CD4-positive, alpha-beta memory T cell (primary cell): ENCODE measurements at regions not wholly inside any gene's neighbourhood (a gene's known extent, or its start where the extent isn't known, plus 50 kb on each side); places are given as distances from the start of the nearest gene placed in this dataset.
"Not testable (repeated sequence)": the region's sequence is repeated elsewhere in the genome, so short reads cannot be mapped to it uniquely, and the experiment has no call there.

ENCODE experiments used
- CTCF ChIA-PET: fragments of 350-600 bp; sonication (Branson Sonifier 250); formaldehyde crosslinking; loops from one replicate; lab custom pipeline; 2021; ENCODE audit warnings: inconsistent platforms; ENCODE audit not compliant: partially characterized antibody; lab: Charles Lee
- POLR2A ChIA-PET: fragments of 350-600 bp; sonication (Branson Sonifier 250); formaldehyde crosslinking; loops from one replicate; lab custom pipeline; 2021; ENCODE audit not compliant: partially characterized antibody; lab: Charles Lee
- DNase-seq, 5 donors: peaks; one replicate each; pipeline versions ENCODE4 v3.0.0 to v3.0.0-alpha.2; 2020 to 2022; ENCODE audit warnings: mixed read lengths in 1 of 5
- H3K27ac ChIP-seq: one replicate; pipeline ENCODE4 v1.7.0; 2013; ENCODE audit warnings: low read depth, low read length
- H3K27me3 ChIP-seq: 2 replicates; pipeline ENCODE4 v1.7.0; 2013; ENCODE audit warnings: mild to moderate bottlenecking, low read length, moderate library complexity; ENCODE audit not compliant: insufficient read depth
- H3K36me3 ChIP-seq: 2 replicates; pipeline ENCODE4 v1.7.0; 2013; ENCODE audit warnings: mild to moderate bottlenecking, low read length, moderate library complexity; ENCODE audit not compliant: insufficient read depth
- H3K4me1 ChIP-seq: 2 replicates; pipeline ENCODE4 v1.7.0; 2013; ENCODE audit warnings: mild to moderate bottlenecking, low read length, moderate library complexity; ENCODE audit not compliant: insufficient read depth
- H3K4me3 ChIP-seq, 2 donors: one replicate each; pipeline ENCODE4 v1.7.0; 2013; ENCODE audit warnings: low read length in 2 of 2, mild to moderate bottlenecking in 1 of 2
- H3K9me3 ChIP-seq, 2 donors: one replicate each; pipeline ENCODE4 v1.7.0; 2013; ENCODE audit warnings: low read length in 2 of 2, control low read depth in 1 of 2; ENCODE audit not compliant: control insufficient read depth in 1 of 2
- H3K27ac Mint-ChIP-seq, 7 donors: one replicate each; pipeline ENCODE4 v1.8.0; 2020 to 2021; ENCODE audit warnings: mixed read lengths in 7 of 7, mild to moderate bottlenecking in 6 of 7, inconsistent platforms in 3 of 7, moderate library complexity in 3 of 7
- H3K27me3 Mint-ChIP-seq, 2 donors: one replicate each; pipeline ENCODE4 v1.8.0; 2020 to 2021; ENCODE audit warnings: mixed read lengths in 2 of 2
- H3K36me3 Mint-ChIP-seq, 2 donors: one replicate each; pipeline ENCODE4 v1.8.0; 2020 to 2021; ENCODE audit warnings: mixed read lengths in 2 of 2, inconsistent platforms in 1 of 2, mild to moderate bottlenecking in 1 of 2
- H3K4me1 Mint-ChIP-seq, 4 donors: one replicate each; pipeline ENCODE4 v1.8.0; 2020 to 2021; ENCODE audit warnings: mixed read lengths in 4 of 4, mild to moderate bottlenecking in 1 of 4
- H3K4me3 Mint-ChIP-seq, 8 donors: one replicate each; pipeline ENCODE4 v1.8.0; 2020 to 2021; ENCODE audit warnings: mixed read lengths in 8 of 8, mild to moderate bottlenecking in 7 of 8, moderate library complexity in 6 of 8, inconsistent platforms in 3 of 8
- H3K9me3 Mint-ChIP-seq, 8 donors: one replicate each; pipeline ENCODE4 v1.8.0; 2020 to 2021; ENCODE audit warnings: mixed read lengths in 8 of 8, mild to moderate bottlenecking in 5 of 8, inconsistent platforms in 3 of 8, moderate library complexity in 1 of 8
- intact Hi-C: fragments of 100-400 bp; cut with micrococcal nuclease; formaldehyde crosslinking; loops from one replicate; pipeline ENCODE4 v1.15.1; 2023

DNA sequence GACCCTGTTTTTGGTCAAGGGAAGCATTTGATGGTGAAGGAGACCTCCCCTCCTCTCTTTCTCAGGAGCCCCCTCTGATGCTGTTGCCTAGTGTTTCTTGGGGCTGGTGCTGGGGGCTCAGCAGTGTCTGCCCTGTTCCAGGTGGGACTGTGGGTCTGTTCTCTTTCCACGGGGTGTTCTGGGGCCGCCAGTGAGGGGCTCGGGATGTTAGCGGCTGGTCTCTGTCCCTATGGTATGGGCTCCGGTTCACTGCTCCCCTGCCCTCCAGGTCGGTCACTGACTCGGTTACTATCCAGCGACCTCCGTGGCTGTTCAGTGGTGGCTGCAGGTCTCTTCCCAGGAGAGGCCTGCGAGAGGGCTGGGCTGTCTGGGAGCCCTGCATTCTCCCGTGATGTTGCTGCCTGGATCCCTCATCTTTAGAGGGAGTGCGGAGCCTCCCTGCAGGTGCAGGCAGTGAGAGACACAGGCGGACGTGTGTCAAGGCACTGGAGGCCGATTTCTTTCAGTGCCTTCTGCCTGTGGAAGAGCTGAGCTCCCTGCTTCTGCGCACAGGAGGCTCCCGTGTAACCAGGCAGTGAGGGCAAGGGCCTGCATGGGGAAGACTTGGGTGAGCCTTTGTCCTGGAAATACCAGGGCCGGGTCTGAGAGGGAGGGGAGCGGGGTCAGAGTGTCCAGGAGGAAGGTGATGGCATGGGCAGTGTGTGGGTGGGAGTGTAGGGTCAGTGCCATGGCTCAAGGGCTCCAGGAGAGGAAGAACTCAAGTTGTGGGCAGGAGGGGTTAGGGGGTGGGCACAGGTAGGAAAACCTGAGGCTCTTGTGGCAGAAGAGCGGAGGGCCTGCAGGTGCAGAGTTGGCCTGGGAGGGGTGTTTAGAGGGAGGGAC, 362.6 kb downstream of the TMEM121 start:
- Histone ChIP-seq H3K9me3 (no peaks in the 10 kb centered on the region), H3K27ac (no peak overlapping the region), H3K27me3 (no peaks in the 10 kb centered on the region), H3K4me1 (no peaks in the 10 kb centered on the region), H3K4me3 (no peak overlapping the region), H3K36me3 (no peaks in the 10 kb centered on the region)
- ChIA-PET CTCF (no interaction called here), POLR2A (no interaction called here)
- peaks cover 0 to 2% (median 0%) of the 10 kb centered on the region in 8 donors for H3K9me3 Mint-ChIP-seq
- DNase-seq: peak in 1 of 5 donors; percentile 10
- H3K27me3 Mint-ChIP-seq: peaks cover 4 to 6% of the 10 kb centered on the region in 2 donors
- H3K4me3 Mint-ChIP-seq: no peak overlapping the region
- no peak overlapping the region for H3K27ac Mint-ChIP-seq
- H3K36me3 Mint-ChIP-seq: no peaks in the 10 kb centered on the region
- intact Hi-C loops: no loop called here
- H3K4me1 Mint-ChIP-seq: peaks cover 0 to 11% (median 2%) of the 10 kb centered on the region in 4 donors

DNA sequence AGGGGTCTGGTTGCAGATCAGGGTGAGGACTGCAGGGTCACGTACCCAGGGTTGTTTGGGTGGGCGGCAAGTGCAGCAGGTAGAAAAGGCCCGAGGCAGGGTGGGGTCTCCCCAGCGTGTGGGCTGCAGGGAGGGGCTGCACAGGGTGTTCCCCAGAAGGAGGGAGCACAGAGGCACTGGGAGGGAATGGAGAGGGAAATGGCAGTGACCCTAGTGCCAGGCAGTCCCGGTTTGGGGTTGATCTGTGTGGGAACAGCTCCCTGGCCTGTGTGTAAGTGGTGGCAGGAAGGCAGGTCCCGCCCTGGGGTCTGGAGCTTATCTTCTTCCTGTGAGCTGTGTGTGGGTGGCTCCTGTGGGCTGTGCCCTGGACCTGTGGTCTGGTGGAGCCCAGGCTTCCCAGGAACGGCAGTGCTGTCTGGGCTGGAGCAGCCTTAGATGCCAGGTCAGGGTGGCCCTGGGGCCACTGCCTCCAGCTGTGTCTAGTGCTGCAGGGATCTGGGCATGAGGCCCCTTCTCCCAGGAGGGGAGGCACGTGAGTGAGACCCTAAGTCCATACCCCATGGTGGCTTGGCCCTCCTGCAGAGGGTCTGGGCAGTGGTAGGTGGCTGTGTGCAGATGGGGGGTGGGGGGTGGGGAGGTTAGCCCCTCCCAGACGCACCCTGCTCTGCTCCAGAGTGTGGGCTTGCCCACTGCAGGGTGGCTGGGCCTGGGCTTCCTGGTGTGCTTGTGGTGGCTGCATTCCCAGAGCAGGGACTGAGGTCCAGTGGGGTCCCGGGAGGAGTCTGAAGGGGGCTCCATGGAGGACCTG, 363.5 kb downstream of the TMEM121 start:
- H3K4me3 Mint-ChIP-seq: no peak overlapping the region
- ChIA-PET CTCF (no interaction called here), POLR2A (no interaction called here)
- peaks cover 0 to 11% (median 2%) of the 10 kb centered on the region in 4 donors for H3K4me1 Mint-ChIP-seq
- Histone ChIP-seq H3K27me3 (no peaks in the 10 kb centered on the region), H3K36me3 (no peaks in the 10 kb centered on the region), H3K27ac (no peak overlapping the region), H3K4me3 (no peak overlapping the region), H3K9me3 (no peaks in the 10 kb centered on the region), H3K4me1 (no peaks in the 10 kb centered on the region)
- no peaks in the 10 kb centered on the region for H3K36me3 Mint-ChIP-seq
- DNase-seq: peak in 1 of 5 donors; percentile 22
- peaks cover 0 to 2% (median 0%) of the 10 kb centered on the region in 8 donors for H3K9me3 Mint-ChIP-seq
- no peak overlapping the region for H3K27ac Mint-ChIP-seq
- peaks cover 7 to 8% of the 10 kb centered on the region in 2 donors for H3K27me3 Mint-ChIP-seq
- intact Hi-C loops: no loop called here

DNA sequence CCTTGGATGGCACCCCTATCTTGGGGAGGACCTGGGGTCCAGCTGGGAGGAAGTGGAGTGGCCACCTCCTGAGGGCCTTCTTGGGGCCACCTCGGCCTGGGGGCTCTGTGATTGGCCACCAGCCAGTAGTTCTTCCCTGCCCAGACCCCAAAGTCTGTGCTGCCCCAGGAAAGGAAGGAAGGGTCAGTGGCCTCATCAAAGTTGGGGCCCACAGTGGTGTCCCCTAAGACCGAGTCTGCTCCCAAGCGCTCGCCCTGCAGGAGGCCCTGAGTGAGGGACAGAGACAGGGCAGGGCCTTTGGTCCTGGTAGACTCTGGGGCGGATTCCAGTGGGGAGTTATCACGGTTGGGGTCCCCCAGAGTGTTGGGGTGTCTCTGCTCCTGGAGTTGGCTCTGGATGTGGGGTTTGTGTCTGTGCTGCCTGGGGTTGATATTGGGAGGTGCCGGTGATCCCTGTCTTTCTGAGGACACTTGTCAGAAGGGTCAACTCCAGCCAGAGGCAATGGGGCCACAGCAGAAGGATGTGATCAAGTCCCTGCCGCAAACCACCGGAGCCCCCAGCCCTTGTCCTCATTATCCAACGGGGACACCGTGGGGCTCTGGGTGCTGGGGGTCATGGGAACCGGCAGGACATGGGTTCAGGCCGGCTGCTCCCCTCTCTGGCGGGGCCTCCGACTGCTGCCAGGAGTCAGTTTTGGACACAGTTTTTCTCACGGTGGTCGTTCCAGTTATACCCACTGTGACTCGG, 364.3 kb downstream of the TMEM121 start:
- Histone ChIP-seq H3K9me3 (no peaks in the 10 kb centered on the region), H3K27me3 (no peaks in the 10 kb centered on the region), H3K27ac (no peak overlapping the region), H3K36me3 (no peaks in the 10 kb centered on the region), H3K4me3 (no peak overlapping the region), H3K4me1 (no peaks in the 10 kb centered on the region)
- Mint-ChIP-seq H3K9me3 (peaks cover 0 to 2% (median 0%) of the 10 kb centered on the region in 8 donors), H3K4me1 (peaks cover 0 to 11% (median 2%) of the 10 kb centered on the region in 4 donors), H3K4me3 (no peak overlapping the region), H3K36me3 (no peaks in the 10 kb centered on the region), H3K27me3 (peaks cover 10 to 12% of the 10 kb centered on the region in 2 donors), H3K27ac (no peak overlapping the region)
- ChIA-PET CTCF (no interaction called here), POLR2A (no interaction called here)
- intact Hi-C loops: no loop called here
- DNase-seq: no peak

DNA sequence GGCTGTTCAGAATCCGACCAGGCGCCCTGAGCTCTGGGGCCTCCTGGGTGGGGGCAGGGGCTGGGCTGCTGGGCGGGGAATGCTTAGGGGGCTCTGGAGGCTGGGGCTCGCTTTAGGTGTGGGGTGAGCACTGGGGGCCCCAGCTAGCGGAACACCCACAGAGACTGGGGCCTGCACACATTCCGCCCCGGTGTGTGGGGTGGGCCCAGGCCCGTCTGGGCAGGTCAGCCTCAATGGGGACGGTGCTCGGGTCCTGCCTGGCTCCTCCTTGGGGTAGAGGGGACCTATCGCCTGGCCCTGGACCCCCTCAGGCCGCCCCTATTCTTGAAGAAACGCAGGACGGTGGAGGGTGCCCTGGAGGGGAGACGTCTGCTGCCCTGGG, 364.8 kb downstream of the TMEM121 start:
- ChIA-PET POLR2A (no interaction called here), CTCF (no interaction called here)
- Mint-ChIP-seq H3K4me3 (no peak overlapping the region), H3K9me3 (peaks cover 0 to 2% (median 0%) of the 10 kb centered on the region in 8 donors), H3K4me1 (peaks cover 0 to 11% (median 2%) of the 10 kb centered on the region in 4 donors), H3K27ac (no peak overlapping the region), H3K27me3 (peaks cover 10 to 12% of the 10 kb centered on the region in 2 donors), H3K36me3 (no peaks in the 10 kb centered on the region)
- H3K36me3 ChIP-seq: no peaks in the 10 kb centered on the region
- no peaks in the 10 kb centered on the region for H3K4me1 ChIP-seq
- no peak for DNase-seq
- H3K9me3 ChIP-seq: no peaks in the 10 kb centered on the region
- no peaks in the 10 kb centered on the region for H3K27me3 ChIP-seq
- intact Hi-C loops: no loop called here
- no peak overlapping the region for H3K27ac ChIP-seq
- H3K4me3 ChIP-seq: no peak overlapping the region

DNA sequence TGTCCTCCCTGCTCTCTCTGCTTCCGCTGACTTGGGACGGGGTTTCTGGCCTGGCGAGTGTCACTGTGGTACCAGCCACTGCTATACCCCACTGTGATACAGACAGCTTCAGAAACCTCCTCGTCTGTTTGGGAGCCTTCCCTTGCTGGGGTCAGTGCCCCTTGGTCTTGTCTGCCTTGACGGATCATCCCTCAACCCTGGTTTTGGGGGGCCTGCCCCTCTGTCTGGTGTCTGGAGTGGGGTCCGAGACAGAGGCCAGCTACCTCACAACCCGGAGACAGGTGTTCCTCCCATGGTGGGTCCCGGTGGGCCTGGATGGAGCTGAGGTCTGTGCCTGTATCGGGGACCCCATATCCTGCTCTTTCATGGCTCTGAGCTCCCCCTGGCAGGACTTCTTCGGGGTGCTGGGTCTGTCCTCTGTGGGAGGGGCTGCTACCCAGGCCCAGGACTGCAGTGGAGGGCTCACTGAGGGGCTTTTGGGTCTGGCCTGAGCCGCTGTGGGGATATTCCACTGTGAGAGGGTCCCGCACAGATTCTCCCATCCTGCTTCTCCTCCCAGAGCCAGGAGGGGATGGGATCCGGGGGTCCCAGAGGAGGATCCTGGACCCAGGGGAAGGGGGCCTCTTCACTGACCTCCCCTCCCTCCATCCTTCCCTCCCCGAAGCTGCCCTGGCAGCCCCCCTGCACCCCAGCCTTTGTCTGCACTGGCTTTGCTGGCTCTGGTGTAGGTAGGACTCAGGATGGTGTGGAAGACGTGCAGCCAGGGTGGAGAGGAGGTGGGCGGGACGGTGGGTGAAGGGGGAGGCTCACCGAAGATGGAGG, 365.5 kb downstream of the TMEM121 start:
- Histone ChIP-seq H3K27ac (no peak overlapping the region), H3K27me3 (no peaks in the 10 kb centered on the region), H3K9me3 (no peaks in the 10 kb centered on the region), H3K4me3 (no peak overlapping the region), H3K4me1 (no peaks in the 10 kb centered on the region), H3K36me3 (no peaks in the 10 kb centered on the region)
- H3K4me1 Mint-ChIP-seq: peaks cover 1 to 11% (median 5%) of the 10 kb centered on the region in 4 donors
- DNase-seq: no peak
- intact Hi-C loops: no loop called here
- H3K27me3 Mint-ChIP-seq: peaks cover 10 to 12% of the 10 kb centered on the region in 2 donors
- H3K27ac Mint-ChIP-seq: no peak overlapping the region
- POLR2A ChIA-PET: no interaction called here
- H3K36me3 Mint-ChIP-seq: no peaks in the 10 kb centered on the region
- CTCF ChIA-PET: no interaction called here
- peaks cover 0 to 2% (median 0%) of the 10 kb centered on the region in 8 donors for H3K9me3 Mint-ChIP-seq
- H3K4me3 Mint-ChIP-seq: no peak overlapping the region

DNA sequence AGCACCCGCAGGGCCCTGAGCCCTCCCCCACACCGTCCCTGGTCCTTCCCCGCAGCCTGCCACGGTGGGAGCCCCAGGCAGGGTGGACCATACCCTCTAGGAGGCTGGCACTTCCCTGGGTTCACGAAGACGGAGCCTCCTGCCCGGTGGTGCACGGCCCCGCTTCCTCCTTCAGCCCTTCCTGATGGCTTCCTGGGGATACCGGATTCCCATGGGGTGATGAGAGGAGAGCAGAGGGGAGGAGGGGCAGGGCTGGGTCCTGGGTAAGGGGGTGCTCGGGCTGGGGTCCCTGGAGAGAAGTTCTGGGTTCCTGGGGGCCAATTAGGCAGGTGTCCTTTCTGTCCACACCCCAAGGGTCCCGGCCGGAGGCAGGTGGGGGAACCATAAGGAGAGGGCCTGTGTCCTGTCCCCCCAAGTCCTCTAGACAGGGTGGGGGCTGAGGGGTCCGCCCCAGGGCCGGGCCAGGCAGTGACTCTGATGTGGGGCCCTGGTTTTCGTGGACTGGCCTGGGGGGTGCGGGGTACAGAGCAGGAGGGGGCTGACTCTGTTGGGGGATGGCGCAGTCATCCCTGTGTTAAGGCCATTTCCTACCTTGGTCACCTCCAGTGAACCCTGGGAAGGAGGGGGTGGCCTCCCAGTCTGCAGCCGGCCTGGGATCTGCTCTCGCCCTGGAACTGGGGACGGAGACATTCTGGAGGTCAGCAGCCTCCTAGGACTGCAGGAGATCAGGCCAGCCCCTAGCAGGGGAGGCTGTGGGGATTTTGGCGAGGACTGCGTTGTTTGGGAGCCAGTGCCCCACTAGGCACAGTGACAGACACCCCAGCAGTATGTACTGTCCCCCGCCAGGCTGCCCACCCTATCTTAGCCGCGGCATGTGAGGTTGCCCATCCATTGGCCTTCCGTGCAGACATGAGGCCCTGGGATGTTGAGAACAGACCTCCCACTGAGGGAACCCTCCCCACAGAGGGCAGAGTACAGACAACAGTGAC, 366.4 kb downstream of the TMEM121 start:
- H3K9me3 Mint-ChIP-seq, CTCF ChIA-PET, H3K27ac ChIP-seq, POLR2A ChIA-PET, H3K4me3 ChIP-seq, H3K27ac Mint-ChIP-seq, DNase-seq, H3K9me3 ChIP-seq, H3K4me1 ChIP-seq, H3K36me3 ChIP-seq, H3K4me3 Mint-ChIP-seq, H3K27me3 ChIP-seq, intact Hi-C loops, H3K36me3 Mint-ChIP-seq: not testable (repeated sequence)
- Mint-ChIP-seq H3K27me3 (peaks cover 8 to 10% of the 10 kb centered on the region in 2 donors), H3K4me1 (peaks cover 0 to 11% (median 8%) of the 10 kb centered on the region in 4 donors)
